Gastrocnemius medialis (tissue), 4 donors: ENCODE measurements at regions not wholly inside any gene's neighbourhood (a gene's known extent, or its start where the extent isn't known, plus 50 kb on each side); places are given as distances from the start of the nearest gene placed in this dataset.

Source experiments
- CTCF ChIP-seq, 5 experiments: fragments of 450-650 bp in 3 of 5; fragments of 200-600 bp in 2 of 5; sonication (generic) in 2 of 5; IDR thresholded peaks in 4 of 5; conservative IDR thresholded peaks in 1 of 5; 1 replicate in 4 of 5; 2 replicates in 1 of 5; pipeline ENCODE4 v1.5.1; 2016 to 2019; ENCODE audit warnings: antibody characterized with exemption in 5 of 5, mild to moderate bottlenecking in 3 of 5, moderate library complexity in 3 of 5
- POLR2A ChIP-seq, 2 donors: fragments of 450-650 bp; IDR thresholded peaks; one replicate each; pipeline ENCODE4 v1.6.1; 2017; ENCODE audit warnings: antibody characterized with exemption in 2 of 2, mild to moderate bottlenecking in 2 of 2, moderate library complexity in 2 of 2

DNA sequence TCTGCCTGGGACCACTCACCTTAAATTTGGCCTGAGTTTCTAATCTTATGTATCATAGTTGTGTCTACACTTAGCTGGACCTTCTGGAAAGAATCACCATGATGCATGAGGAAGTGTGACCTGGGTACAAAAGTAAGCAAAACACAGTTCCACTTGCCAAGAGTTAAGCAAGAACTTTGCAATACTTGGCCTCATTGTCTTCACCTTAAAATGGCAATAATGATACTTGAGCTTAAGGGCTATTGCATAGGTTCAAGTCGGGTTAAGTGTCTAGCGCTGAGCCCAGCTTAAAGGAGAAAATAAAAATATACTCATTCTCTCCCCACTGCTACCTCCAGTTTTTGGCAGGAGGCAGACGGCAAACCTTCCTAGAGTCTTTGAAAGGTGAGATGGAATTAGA, 133.9 kb upstream of the BMPER start:
- TF ChIP-seq POLR2A (IDR thresholded peaks at IDR 0.05): no peak
- no peak for TF ChIP-seq CTCF (IDR thresholded peaks at IDR 0.05 in 4 of 5, conservative IDR thresholded peaks at IDR 0.05 in 1 of 5)
